NOMO-1 (cell line): ENCODE measurements at regions not wholly inside any gene's neighbourhood (a gene's known extent, or its start where the extent isn't known, plus 50 kb on each side); places are given as distances from the start of the nearest gene placed in this dataset.

Experiments
- DNase-seq, 2 experiments: peaks; one replicate each; lab custom pipeline; 2025; ENCODE audit not compliant: unreplicated experiment in 2 of 2; lab: John Stamatoyannopoulos, UW

GRCh38 chr2:238731961-238732360 lies 115.9 kb upstream of the TWIST2 start:
- peak; percentile 80 to 96 for DNase-seq

GRCh38 chr2:238738917-238739316 lies 109.0 kb upstream of the TWIST2 start:
- no peak for DNase-seq

GRCh38 chr2:238739668-238740067 lies 108.2 kb upstream of the TWIST2 start:
- DNase-seq: no peak

GRCh38 chr2:238741277-238741676 lies 106.6 kb upstream of the TWIST2 start:
- no peak for DNase-seq

GRCh38 chr2:238742066-238742465 lies 105.8 kb upstream of the TWIST2 start:
- no peak for DNase-seq

- no peak for DNase-seq
Observed at GRCh38 chr2:238742664-238743063, 105.2 kb upstream of the TWIST2 start.

- peak; percentile 18 to 22 for DNase-seq
Observed at GRCh38 chr2:238743243-238744065, 104.4 kb upstream of the TWIST2 start.

GRCh38 chr2:238744951-238745350 lies 102.9 kb upstream of the TWIST2 start:
- DNase-seq: no peak

GRCh38 chr2:238745997-238746396 lies 101.9 kb upstream of the TWIST2 start:
- no peak for DNase-seq

- no peak for DNase-seq
Observed at GRCh38 chr2:238747114-238747513, 100.8 kb upstream of the TWIST2 start.

- DNase-seq: no peak
Observed at GRCh38 chr2:238747557-238747956, 100.3 kb upstream of the TWIST2 start.

GRCh38 chr2:238750212-238750904 lies 97.5 kb upstream of the TWIST2 start:
- DNase-seq: no peak

- no peak for DNase-seq
Observed at GRCh38 chr2:238754259-238754658, 93.6 kb upstream of the TWIST2 start.

GRCh38 chr2:238761868-238762267 lies 86.0 kb upstream of the TWIST2 start:
- peak in 1 of 2 experiments; percentile 0 for DNase-seq

GRCh38 chr2:238763471-238763995 lies 84.4 kb upstream of the TWIST2 start:
- DNase-seq: no peak

- DNase-seq: no peak
Observed at GRCh38 chr2:238765590-238765989, 82.3 kb upstream of the TWIST2 start.

- no peak for DNase-seq
Observed at GRCh38 chr2:238771218-238771617, 76.7 kb upstream of the TWIST2 start.

GRCh38 chr2:238771639-238772038 lies 76.2 kb upstream of the TWIST2 start:
- DNase-seq: no peak

GRCh38 chr2:238772635-238773297 lies 75.1 kb upstream of the TWIST2 start:
- DNase-seq: no peak

GRCh38 chr2:238773472-238773871 lies 74.4 kb upstream of the TWIST2 start:
- no peak for DNase-seq

- no peak for DNase-seq
Observed at GRCh38 chr2:238774071-238774470, 73.8 kb upstream of the TWIST2 start.
